ENCODE measurements at regions not wholly inside any gene's neighbourhood (a gene's known extent, or its start where the extent isn't known, plus 50 kb on each side); places are given as distances from the start of the nearest gene placed in this dataset.
"Not testable (repeated sequence)": the region's sequence is repeated elsewhere in the genome, so short reads cannot be mapped to it uniquely, and the experiment has no call there.

DNA sequence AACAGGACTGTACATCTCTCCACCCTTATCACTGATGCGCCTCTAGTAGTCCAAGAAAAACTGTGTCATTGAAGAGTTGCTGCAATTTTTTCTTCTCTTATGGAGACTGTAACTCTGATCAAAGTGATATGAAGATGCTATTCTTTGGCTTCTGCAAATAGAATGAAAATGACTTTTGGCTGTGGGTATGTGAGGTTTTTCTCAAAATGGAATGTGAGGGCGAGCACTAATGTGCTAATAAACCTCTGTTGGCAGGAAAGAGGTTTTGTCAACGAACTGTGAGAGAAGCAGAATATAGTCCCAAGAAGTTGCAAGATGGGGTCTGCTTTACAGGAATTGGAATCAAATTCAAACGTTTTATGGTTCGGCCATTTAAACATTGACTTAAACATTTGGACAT is 252.0 kb upstream of the GAS1 start:
- Mint-ChIP-seq H3K4me3 (no peak overlapping the region), H3K36me3 (ENCODE audit: low read depth) (no peaks in the 10 kb centered on the region), H3K9me3 (no peaks in the 10 kb centered on the region), H3K27ac (peak overlapping the region in 2 of 3 experiments; percentile 53 to 76), H3K4me1 (peaks cover 66% of the 10 kb centered on the region), H3K27me3 (ENCODE audit: low read depth) (no peaks in the 10 kb centered on the region)
- TF ChIP-seq, protein P1, sequence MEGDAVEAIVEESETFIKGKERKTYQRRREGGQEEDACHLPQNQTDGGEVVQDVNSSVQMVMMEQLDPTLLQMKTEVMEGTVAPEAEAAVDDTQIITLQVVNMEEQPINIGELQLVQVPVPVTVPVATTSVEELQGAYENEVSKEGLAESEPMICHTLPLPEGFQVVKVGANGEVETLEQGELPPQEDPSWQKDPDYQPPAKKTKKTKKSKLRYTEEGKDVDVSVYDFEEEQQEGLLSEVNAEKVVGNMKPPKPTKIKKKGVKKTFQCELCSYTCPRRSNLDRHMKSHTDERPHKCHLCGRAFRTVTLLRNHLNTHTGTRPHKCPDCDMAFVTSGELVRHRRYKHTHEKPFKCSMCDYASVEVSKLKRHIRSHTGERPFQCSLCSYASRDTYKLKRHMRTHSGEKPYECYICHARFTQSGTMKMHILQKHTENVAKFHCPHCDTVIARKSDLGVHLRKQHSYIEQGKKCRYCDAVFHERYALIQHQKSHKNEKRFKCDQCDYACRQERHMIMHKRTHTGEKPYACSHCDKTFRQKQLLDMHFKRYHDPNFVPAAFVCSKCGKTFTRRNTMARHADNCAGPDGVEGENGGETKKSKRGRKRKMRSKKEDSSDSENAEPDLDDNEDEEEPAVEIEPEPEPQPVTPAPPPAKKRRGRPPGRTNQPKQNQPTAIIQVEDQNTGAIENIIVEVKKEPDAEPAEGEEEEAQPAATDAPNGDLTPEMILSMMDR (IDR thresholded peaks at IDR 0.05; ENCODE audit: unreplicated experiment in 3 of 3) = no peak

DNA sequence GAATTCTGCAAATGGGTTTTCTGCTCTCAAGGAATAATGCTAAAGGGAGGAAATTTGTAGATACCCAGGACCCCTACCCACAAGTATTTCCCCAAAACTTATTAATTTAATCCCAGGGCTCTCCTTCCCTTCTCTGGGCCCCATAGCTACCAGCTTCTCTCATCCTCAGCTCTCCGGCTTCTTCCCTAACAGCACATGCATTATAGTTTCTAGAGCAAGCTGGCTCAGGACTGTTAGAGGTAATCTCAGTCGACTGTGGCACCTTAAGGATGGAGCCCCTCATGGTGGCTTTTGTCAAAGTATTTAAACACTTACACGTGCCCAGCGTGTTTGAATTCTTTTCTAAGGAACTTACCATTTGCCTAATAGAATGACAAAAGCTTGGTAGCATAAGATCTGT is 252.5 kb upstream of the GAS1 start:
- H3K27me3 Mint-ChIP-seq (ENCODE audit: low read depth) = no peaks in the 10 kb centered on the region
- H3K9me3 Mint-ChIP-seq = no peaks in the 10 kb centered on the region
- TF ChIP-seq, protein P1 (IDR thresholded peaks at IDR 0.05; ENCODE audit: unreplicated experiment in 3 of 3) = no peak
- H3K27ac Mint-ChIP-seq = peak overlapping the region in 2 of 3 experiments; percentile 53 to 76
- peaks cover 61% of the 10 kb centered on the region for H3K4me1 Mint-ChIP-seq
- no peaks in the 10 kb centered on the region for H3K36me3 Mint-ChIP-seq (ENCODE audit: low read depth)
- H3K4me3 Mint-ChIP-seq = no peak overlapping the region

DNA sequence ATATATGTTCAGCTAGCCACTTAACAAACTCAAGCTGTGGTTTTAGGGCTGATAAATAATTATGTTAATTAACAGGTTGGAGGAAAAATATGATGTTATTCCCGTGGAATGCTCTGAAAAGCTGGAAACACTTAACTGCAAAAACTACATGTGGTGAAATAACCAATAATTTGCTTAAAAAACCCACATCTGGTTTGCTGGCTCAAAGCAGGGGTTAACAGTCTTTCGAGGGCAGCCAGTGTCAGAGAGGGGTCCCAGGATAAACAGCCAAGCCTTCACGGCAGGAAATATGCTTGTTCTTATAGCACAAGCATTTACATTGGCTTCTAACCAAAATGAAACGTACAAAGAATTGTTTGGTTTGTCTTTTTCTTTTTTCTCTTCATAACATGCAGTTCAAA is 254.0 kb upstream of the GAS1 start:
- TF ChIP-seq, protein P1 (IDR thresholded peaks at IDR 0.05; ENCODE audit: unreplicated experiment in 3 of 3) = no peak
- no peaks in the 10 kb centered on the region for H3K9me3 Mint-ChIP-seq
- H3K36me3 Mint-ChIP-seq (ENCODE audit: low read depth) = no peaks in the 10 kb centered on the region
- no peak overlapping the region for H3K4me3 Mint-ChIP-seq
- peak overlapping the region; percentile 79 to 88 (median 83) for H3K27ac Mint-ChIP-seq
- H3K4me1 Mint-ChIP-seq = peaks cover 49% of the 10 kb centered on the region
- peaks cover 4% of the 10 kb centered on the region for H3K27me3 Mint-ChIP-seq (ENCODE audit: low read depth)

DNA sequence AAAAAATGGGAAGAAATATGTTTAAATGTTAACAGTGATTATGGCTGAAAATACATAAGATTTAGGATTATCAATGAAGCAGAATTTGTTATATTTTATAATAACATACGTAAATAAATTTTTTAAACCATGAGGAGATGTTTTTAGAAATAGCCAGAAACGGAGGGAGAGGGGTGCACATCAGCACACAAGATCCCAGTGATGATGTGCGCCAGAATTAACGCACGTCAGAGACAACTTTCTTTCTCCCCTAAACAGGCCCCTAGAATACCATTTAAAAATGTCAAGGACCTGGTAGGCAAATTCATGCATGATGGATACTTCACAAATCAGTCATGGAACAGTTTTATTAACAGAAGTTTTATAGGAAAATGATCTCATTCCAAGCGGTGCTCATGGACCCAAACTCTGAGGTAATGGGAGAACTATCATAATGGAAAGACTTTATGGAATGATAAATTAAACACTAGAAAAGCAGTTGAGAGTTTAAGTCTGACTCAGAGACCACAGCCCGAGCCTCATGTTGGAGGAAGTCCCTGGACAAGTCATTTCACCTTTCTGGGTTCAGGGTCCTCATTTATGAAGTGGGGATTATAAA is 258.9 kb upstream of the GAS1 start:
- Mint-ChIP-seq H3K4me1 (peaks cover 10% of the 10 kb centered on the region), H3K4me3 (no peak overlapping the region), H3K27ac (no peak overlapping the region), H3K36me3 (ENCODE audit: low read depth) (no peaks in the 10 kb centered on the region), H3K9me3 (no peaks in the 10 kb centered on the region), H3K27me3 (ENCODE audit: low read depth) (peaks cover 4% of the 10 kb centered on the region)
- TF ChIP-seq, protein P1 (IDR thresholded peaks at IDR 0.05; ENCODE audit: unreplicated experiment in 3 of 3) = no peak

DNA sequence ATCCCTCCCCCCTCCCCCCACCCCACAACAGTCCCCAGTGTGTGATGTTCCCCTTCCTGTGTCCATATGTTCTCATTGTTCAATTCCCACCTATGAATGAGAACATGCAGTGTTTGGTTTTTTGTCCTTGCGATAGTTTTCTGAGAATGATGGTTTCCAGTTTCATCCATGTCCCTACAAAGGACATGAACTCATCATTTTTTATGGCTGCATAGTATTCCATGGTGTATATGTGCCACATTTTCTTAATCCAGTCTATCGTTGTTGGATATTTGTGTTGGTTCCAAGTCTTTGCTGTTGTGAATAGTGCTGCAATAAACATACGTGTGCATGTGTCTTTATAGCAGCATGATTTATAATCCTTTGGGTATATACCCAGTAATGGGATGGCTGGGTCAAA is 263.4 kb upstream of the GAS1 start:
- H3K9me3 Mint-ChIP-seq; H3K27ac Mint-ChIP-seq; H3K36me3 Mint-ChIP-seq (ENCODE audit: low read depth); H3K4me3 Mint-ChIP-seq; H3K27me3 Mint-ChIP-seq (ENCODE audit: low read depth): not testable (repeated sequence)
- peaks cover 29% of the 10 kb centered on the region for H3K4me1 Mint-ChIP-seq

DNA sequence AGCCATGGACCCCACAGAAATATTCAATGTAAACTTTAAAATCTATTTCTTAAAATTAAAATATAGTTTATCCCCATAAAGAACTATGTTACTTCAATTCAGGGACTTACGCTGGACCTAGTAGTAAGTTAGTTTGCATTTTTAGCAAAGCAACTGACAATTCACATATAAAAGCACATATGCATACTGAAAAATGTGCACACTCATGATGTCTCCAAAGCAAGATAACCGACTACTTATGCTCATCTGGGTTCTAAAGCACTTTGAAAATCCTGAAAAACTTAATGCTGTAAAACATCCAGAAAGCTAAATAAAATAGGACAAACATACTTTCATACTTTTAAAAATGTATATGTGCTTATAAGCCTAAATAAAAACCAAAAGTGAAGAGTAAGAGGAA is 264.4 kb upstream of the GAS1 start:
- Mint-ChIP-seq H3K4me3 (no peak overlapping the region), H3K36me3 (ENCODE audit: low read depth) (no peaks in the 10 kb centered on the region), H3K4me1 (peaks cover 36% of the 10 kb centered on the region)

More for the DNA sequence above, 264.4 kb upstream of the GAS1 start:
- Mint-ChIP-seq H3K27ac (peak overlapping the region in 1 of 3 experiments; percentile 7), H3K9me3 (no peaks in the 10 kb centered on the region), H3K27me3 (ENCODE audit: low read depth) (peaks cover 8% of the 10 kb centered on the region)
- TF ChIP-seq, protein P1 (IDR thresholded peaks at IDR 0.05; ENCODE audit: unreplicated experiment in 3 of 3) = no peak
